EH (cell line): ENCODE measurements at regions not wholly inside any gene's neighbourhood (a gene's known extent, or its start where the extent isn't known, plus 50 kb on each side); places are given as distances from the start of the nearest gene placed in this dataset.
A peak's percentile ranks its signal among the peaks of the same experiment; 100 is the strongest.

Source experiments
- DNase-seq: peaks from one replicate; pipeline ENCODE4 v3.0.0-alpha.2; 2015; ENCODE audit warnings: low read depth

DNA sequence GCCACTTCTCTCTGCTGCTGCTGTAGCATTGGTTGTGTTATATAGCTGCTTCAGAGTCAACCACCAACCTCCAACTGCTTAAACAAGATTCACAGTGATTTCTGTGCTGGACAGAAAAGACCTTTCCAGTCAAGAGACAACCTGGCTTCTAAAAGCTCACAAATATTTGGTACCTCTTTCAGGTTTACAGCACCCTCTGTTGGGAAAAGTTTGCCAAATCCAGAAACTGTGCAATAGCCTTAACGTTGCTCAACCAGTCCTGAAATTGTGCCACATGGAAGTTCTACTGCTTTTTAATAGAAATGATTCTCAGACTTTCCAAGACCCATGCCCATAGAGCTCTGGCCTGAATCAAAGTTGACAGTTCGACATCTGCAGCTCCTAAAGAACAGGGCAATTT, 842.1 kb upstream of the HTR2C start:
- DNase-seq, result no peak

GRCh38 chrX:113728937-113729336, 854.9 kb upstream of the HTR2C start:
- DNase-seq, result no peak

DNA sequence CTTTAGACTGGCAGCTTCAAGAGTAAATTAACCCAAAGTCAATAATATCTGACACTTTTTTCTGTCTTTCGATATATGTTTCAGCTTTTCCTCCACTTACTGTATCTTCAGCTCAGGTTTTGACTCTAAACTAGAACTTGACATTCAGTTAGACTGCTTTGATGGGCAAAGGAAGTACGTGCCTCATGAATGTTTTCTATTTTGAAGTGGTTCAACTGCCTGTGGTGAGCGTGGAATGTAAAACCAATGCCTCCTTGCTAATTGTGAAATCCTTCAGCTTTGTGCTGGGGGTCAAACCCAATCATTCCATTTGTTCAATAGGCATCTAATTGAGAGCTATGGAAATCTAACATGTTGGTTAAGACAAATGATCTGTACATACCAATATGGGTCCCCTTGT, 857.0 kb upstream of the HTR2C start:
- no peak for DNase-seq

DNA sequence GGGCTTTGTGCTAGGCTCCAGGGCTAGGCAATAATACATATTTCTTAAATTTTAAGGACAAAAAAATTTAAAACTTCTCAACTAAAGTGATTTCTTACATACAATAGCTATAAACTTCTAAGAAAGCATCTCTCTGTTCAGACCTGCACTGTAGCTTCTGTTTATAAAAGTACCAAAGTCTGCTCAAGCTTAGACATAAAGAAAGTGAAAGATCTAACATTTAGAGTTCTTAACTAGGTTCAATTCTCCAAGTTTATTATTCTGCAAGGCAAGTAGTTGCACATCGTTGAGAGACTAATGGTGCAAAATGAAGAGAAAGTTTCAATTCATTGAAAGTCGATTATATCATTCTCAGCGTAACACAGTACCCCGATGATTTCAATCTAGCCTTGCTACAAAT, 857.4 kb upstream of the HTR2C start:
- no peak for DNase-seq

- DNase-seq, result no peak
Measured at GRCh38 chrX:113726009-113726408, 857.9 kb upstream of the HTR2C start.

DNA sequence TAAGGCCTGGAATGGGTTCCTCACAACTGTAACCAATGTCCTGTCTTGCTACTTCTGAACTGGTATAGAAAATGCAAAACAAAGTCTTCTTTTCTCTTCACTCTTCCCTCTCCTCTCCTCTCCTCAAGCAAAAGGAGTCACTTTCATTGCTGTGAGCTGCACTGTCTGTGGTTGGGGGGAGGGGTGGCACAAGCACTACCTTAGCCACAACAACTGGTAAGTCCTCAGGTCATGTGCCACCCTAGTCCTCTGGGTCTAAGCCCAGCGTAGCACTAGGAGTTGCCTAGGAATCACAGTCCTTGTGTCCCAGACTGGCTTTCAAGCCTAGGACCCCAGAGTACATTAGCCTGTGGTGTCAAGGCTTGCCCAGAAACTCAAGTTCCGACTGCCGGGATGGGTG, 859.3 kb upstream of the AMOT start:
- no peak for DNase-seq

- no peak for DNase-seq
Measured at GRCh38 chrX:113675278-113675677, 834.6 kb upstream of the AMOT start.

- no peak for DNase-seq
Measured at GRCh38 chrX:113651306-113651705, 810.7 kb upstream of the AMOT start.

GRCh38 chrX:113644426-113644825, 803.8 kb upstream of the AMOT start:
- DNase-seq, result peak; percentile 59

GRCh38 chrX:113634565-113634964, 793.9 kb upstream of the AMOT start:
- DNase-seq, result no peak

DNA sequence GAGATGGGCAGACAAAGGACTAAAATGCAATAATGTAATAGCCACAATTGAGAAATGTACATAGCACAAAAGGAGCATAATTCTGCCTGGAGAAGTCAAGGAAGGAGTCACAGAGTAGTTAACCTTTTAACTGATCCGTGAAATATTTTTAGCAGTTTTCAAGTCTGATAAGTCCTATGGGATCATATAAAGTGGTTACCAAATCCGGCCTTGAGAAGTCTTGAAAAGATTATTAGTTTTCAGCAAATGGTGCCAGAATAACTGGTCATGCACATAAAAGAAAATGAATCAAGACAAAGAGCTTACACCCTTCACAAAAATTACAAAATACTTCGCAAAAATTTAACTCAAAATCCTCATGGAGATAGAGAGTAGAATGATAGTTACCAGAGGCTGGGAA, 788.7 kb upstream of the AMOT start:
- no peak for DNase-seq

DNA sequence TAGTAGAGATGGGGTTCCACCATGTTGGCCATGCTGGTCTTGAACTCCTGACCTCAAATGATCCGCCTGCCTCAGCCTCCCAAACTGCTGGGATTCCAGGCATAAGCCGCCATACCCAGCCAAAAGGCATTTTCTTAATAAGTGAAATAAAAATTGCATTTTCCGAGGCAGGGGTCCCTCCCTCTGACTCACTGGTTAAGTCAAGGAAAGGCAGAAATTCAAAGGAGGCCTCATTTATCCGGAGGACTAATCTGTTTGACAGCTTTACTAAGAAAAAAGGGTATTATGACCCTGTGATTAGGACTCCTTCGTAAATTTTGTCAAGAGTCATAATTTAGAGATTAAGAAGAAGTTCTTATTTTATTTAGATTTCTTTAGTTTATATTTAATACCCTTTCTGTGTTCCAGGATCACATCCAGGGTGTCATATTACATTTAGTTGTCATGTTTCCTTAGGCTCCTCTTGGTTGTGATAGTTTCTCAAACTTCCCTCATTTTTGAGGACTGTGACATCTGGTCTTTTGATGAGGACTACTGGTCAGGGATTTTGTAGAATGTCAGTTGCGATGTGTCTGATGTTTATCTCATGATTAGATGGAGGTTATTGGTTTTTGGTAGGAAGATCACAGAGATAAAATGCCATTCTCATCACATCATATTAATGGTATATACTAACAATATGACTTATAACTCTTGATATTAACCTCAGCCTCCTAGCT, 753.7 kb upstream of the AMOT start:
- DNase-seq, result peak; percentile 3

- no peak for DNase-seq
Measured at GRCh38 chrX:113586281-113586898, 745.8 kb upstream of the AMOT start.

GRCh38 chrX:113580486-113580885, 739.9 kb upstream of the AMOT start:
- no peak for DNase-seq

DNA sequence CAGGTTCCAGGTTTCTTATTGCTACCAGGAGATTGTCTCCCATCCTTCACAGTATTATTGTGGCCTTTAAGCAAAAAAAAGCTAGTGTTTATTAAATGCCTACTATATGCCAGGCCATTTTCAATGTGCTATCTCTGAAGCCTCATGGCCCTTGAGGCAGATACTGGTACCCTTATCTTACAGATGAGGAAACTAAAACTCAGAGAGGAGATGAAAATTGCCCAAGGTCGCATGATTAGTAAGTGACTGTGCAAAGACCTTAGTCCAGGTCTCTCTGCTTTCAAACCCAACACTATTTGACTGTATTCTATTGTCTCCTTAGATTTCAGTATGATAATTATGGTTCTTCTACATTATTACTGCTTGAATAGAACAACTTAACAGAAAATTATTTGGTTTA, 717.9 kb upstream of the AMOT start:
- no peak for DNase-seq

- no peak for DNase-seq
Measured at GRCh38 chrX:113551919-113552318, 711.3 kb upstream of the AMOT start.

GRCh38 chrX:113548308-113549015, 707.8 kb upstream of the AMOT start:
- DNase-seq, result no peak

DNA sequence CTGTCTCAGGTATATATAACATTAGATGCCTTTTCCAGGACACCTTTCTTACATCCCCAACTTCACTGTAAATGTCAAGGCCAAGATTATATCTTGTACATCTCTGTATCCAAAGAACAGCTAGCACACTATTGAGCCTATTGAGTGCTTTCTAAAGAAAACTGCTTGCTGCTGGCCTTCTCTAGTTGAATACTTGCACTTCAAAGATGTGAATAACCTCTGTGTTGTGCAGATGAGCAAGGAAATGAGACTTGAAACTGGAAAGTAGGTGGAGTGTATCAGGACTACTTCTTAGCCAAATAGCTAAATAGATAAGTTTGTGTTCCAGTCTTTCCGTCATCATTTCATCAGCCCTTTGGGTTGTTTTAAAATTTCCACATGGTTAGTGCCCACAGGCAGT, 704.4 kb upstream of the AMOT start:
- no peak for DNase-seq

GRCh38 chrX:113539599-113540356, 699.1 kb upstream of the AMOT start:
- DNase-seq, result no peak

DNA sequence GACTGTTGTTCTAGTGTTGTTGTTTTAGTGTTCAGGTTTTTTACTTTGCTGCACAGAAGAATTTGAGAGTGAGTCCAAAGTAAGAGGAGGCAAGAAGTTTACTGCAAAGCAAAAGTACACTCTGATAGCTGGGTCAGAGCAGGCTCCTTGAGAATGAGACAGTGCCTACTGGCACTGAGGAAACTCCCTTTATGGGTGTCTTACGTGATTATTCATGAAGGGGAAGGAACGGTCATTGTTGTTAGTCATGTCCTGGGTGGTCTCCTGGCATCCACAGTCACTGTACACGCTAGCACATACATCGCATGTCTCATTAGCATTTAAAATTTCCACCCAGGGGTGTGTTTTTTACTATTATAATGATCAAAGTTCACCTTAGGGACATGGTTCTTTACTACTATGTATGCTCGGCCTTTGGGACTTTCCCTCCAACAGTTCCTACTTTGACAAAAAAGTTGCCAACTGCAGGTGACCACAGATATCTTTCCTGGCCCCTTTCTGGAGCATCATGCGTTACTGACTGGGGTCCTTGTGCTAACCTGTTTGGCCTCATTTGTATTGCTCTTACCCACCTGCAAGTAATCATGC, 688.9 kb upstream of the AMOT start:
- DNase-seq, result no peak

- no peak for DNase-seq
Measured at GRCh38 chrX:113522814-113523213, 682.2 kb upstream of the AMOT start.

DNA sequence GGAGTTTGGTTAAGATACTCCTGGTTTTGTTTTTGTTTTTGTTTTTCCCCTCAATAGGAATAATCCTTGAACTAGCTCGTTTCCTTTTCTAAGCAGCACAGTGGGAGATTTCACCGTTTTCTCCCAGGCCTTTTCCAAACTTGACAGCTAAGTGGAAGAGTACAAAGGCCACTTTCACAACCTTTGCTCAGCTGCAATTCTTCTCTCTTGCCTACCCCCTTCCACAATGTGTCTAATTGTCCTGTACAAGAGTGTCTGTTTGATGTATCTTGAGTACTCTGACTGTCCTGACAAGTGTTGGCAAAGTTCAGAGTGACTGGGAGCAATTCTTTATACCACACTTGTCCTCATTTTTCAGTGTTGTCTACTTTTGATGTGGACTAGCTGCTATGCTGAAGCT, 674.3 kb upstream of the AMOT start:
- no peak for DNase-seq
